SK-N-SH treated with all-trans-retinoic acid at 6 μM for 48 hours (cell line): ENCODE measurements at regions not wholly inside any gene's neighbourhood (a gene's known extent, or its start where the extent isn't known, plus 50 kb on each side); places are given as distances from the start of the nearest gene placed in this dataset.

Source experiments
- CREB5 ChIP-seq: fragments of 250-450 bp; sonication (Bioruptor Pico); IDR thresholded peaks from 2 replicates; pipeline ENCODE4 v1.5.1; 2020; ENCODE audit warnings: low read depth, mild to moderate bottlenecking, moderate library complexity
- GLIS3 ChIP-seq: fragments of 250-450 bp; sonication (Bioruptor Pico); IDR thresholded peaks from 2 replicates; pipeline ENCODE4 v1.5.0; 2020; ENCODE audit warnings: mild to moderate bottlenecking, moderate library complexity
- ISL1 ChIP-seq: fragments of 250-450 bp; sonication (Bioruptor Pico); IDR thresholded peaks from 2 replicates; pipeline ENCODE4 v2.1.2; 2022; ENCODE audit warnings: mild to moderate bottlenecking, moderate library complexity
- OSR1 ChIP-seq: fragments of 250-450 bp; sonication (Bioruptor Pico); IDR thresholded peaks from 2 replicates; pipeline ENCODE4 v1.8.0; 2022; ENCODE audit warnings: moderate library complexity, mild to moderate bottlenecking, inconsistent platforms
- POU6F1 ChIP-seq: fragments of 250-450 bp; sonication (Bioruptor Pico); IDR thresholded peaks from 2 replicates; pipeline ENCODE4 v1.8.0; 2021; ENCODE audit warnings: low read depth, mild to moderate bottlenecking, moderate library complexity, borderline replicate concordance
- SNAI2 ChIP-seq: fragments of 250-450 bp; sonication (Bioruptor Pico); IDR thresholded peaks from 2 replicates; pipeline ENCODE4 v1.5.0; 2020; ENCODE audit warnings: mild to moderate bottlenecking, moderate library complexity
- TCF4 ChIP-seq: fragments of 250-450 bp; sonication (Bioruptor Pico); IDR thresholded peaks from 2 replicates; pipeline ENCODE4 v1.8.0; 2021; ENCODE audit warnings: mild to moderate bottlenecking, moderate library complexity, borderline replicate concordance
- ZC3H10 ChIP-seq: fragments of 250-450 bp; sonication (Bioruptor Pico); IDR thresholded peaks from 2 replicates; pipeline ENCODE4 v1.5.1; 2021; ENCODE audit warnings: mild to moderate bottlenecking, moderate library complexity
- ZFP30 ChIP-seq: fragments of 450-650 bp; formaldehyde crosslinking; IDR thresholded peaks from 2 replicates; pipeline ENCODE4 v1.5.0; 2022; ENCODE audit warnings: mild to moderate bottlenecking, moderate library complexity
- ZNF70 ChIP-seq: fragments of 450-650 bp; formaldehyde crosslinking; IDR thresholded peaks from 2 replicates; pipeline ENCODE4 v1.5.0; 2020; ENCODE audit warnings: mild to moderate bottlenecking, moderate library complexity
- TF ChIP-seq, protein P1 (sequence below): fragments of 250-450 bp; sonication (Bioruptor Pico); IDR thresholded peaks from 2 replicates; pipeline ENCODE4 v1.8.0; 2020; ENCODE audit warnings: mild to moderate bottlenecking, moderate library complexity, borderline replicate concordance

- no peak for TF ChIP-seq ISL1 (CRISPR knock-in tag)
- no peak for TF ChIP-seq GLIS3 (CRISPR knock-in tag)
- no peak for TF ChIP-seq SNAI2 (CRISPR knock-in tag)
- TF ChIP-seq ZFP30 (CRISPR knock-in tag): no peak
- no peak for TF ChIP-seq TCF4 (CRISPR knock-in tag)
- TF ChIP-seq, protein P1, sequence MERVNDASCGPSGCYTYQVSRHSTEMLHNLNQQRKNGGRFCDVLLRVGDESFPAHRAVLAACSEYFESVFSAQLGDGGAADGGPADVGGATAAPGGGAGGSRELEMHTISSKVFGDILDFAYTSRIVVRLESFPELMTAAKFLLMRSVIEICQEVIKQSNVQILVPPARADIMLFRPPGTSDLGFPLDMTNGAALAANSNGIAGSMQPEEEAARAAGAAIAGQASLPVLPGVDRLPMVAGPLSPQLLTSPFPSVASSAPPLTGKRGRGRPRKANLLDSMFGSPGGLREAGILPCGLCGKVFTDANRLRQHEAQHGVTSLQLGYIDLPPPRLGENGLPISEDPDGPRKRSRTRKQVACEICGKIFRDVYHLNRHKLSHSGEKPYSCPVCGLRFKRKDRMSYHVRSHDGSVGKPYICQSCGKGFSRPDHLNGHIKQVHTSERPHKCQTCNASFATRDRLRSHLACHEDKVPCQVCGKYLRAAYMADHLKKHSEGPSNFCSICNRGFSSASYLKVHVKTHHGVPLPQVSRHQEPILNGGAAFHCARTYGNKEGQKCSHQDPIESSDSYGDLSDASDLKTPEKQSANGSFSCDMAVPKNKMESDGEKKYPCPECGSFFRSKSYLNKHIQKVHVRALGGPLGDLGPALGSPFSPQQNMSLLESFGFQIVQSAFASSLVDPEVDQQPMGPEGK: no peak
- TF ChIP-seq OSR1 (CRISPR knock-in tag): no peak
- no peak for TF ChIP-seq CREB5
- TF ChIP-seq POU6F1 (CRISPR knock-in tag): no peak
- no peak for TF ChIP-seq ZNF70 (CRISPR knock-in tag)
- no peak for TF ChIP-seq ZC3H10 (CRISPR knock-in tag)
Measured at GRCh38 chr3:154775821-154776548, 304.1 kb upstream of the MME start.
